ENCODE measurements at regions not wholly inside any gene's neighbourhood (a gene's known extent, or its start where the extent isn't known, plus 50 kb on each side); places are given as distances from the start of the nearest gene placed in this dataset.

DNA sequence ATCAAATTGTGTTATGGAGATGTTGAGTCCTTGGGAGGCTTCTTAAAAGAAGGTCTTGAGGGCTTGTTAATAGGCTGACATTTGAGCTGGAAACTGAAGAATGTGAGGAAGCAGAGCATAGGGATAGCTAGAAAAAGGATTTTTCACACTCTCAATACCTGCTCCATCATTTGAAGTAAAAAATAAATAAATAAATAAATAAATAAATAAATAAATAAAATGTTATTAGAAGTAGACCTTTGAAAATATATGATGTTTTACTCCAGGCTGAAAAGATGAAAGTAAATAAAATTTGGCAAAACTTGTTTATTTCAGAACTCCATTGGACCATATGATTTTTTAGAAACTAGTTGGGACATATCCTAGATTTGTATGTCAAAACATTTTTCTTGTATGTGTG, 1757.8 kb upstream of the TENM3 start:
- no peak for TF ChIP-seq CTCF (IDR thresholded peaks at IDR 0.05; ENCODE audit: insufficient read depth, low read length, poor library complexity, severe bottlenecking)
- no peak overlapping the region for H3K4me3 ChIP-seq (replicated peaks; ENCODE audit: low read depth, low read length)
- H3K36me3 ChIP-seq (ENCODE audit: control insufficient read depth, insufficient read depth, low read length), result no peaks in the 10 kb centered on the region
- no peak for DNase-seq (ENCODE audit: extremely low read depth, insufficient read length)
- H3K27me3 ChIP-seq (replicated peaks; ENCODE audit: control insufficient read depth, insufficient read depth, low read length), result no peaks in the 10 kb centered on the region

DNA sequence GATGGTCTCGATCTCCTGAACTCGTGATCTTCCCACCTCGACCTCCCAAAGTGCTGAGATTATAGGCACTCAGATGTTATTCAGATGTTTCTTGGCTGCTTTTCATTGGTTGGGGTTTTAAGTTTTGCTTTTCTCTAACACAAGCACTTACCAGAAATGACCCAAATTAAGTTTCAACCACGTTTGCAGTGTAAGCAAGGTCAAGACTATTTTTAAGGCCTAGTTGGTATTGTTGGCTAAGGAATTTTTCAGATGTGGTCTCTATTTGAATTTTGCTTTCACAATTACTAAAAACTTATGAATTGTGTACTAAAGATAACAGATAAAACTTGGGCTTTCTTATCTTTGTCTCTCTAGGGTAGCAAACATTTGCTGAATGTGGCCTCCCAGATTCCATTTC, 1756.9 kb upstream of the TENM3 start:
- peak; percentile 1 for DNase-seq (ENCODE audit: extremely low read depth, insufficient read length)
- Histone ChIP-seq H3K36me3 (ENCODE audit: control insufficient read depth, insufficient read depth, low read length) (no peaks in the 10 kb centered on the region), H3K4me3 (replicated peaks; ENCODE audit: low read depth, low read length) (no peak overlapping the region), H3K27me3 (replicated peaks; ENCODE audit: control insufficient read depth, insufficient read depth, low read length) (no peaks in the 10 kb centered on the region)
- no peak for TF ChIP-seq CTCF (IDR thresholded peaks at IDR 0.05; ENCODE audit: insufficient read depth, low read length, poor library complexity, severe bottlenecking)

DNA sequence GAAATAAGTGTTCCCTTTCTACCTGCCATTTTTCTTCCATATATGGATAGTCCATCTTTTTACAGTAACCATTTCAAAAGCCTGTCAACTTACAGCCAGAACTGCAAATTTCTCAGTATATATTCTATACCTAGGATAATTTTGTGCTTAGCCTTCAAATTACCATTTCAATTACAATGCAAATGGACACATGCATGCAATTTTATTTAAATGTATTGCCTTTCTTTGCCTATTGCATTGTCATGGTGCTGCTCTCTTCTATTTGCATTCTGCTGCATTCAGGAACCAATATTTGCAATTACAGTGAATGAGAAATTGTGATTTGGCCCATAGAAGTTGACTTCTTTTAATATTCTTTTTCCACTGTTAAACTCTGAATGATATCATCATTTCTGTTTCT, 1753.4 kb upstream of the TENM3 start:
- DNase-seq (ENCODE audit: extremely low read depth, insufficient read length), result no peak
- Histone ChIP-seq H3K36me3 (ENCODE audit: control insufficient read depth, insufficient read depth, low read length) (no peaks in the 10 kb centered on the region), H3K4me3 (replicated peaks; ENCODE audit: low read depth, low read length) (no peak overlapping the region), H3K27me3 (replicated peaks; ENCODE audit: control insufficient read depth, insufficient read depth, low read length) (no peaks in the 10 kb centered on the region)
- no peak for TF ChIP-seq CTCF (IDR thresholded peaks at IDR 0.05; ENCODE audit: insufficient read depth, low read length, poor library complexity, severe bottlenecking)

- TF ChIP-seq CTCF (IDR thresholded peaks at IDR 0.05; ENCODE audit: insufficient read depth, low read length, poor library complexity, severe bottlenecking), result no peak
- no peaks in the 10 kb centered on the region for H3K36me3 ChIP-seq (ENCODE audit: control insufficient read depth, insufficient read depth, low read length)
Measured at GRCh38 chr4:180491210-180491609, 1752.0 kb upstream of the TENM3 start.

GRCh38 chr4:180493299-180493698, 1749.9 kb upstream of the TENM3 start:
- Histone ChIP-seq H3K4me3 (replicated peaks; ENCODE audit: low read depth, low read length) (no peak overlapping the region), H3K27me3 (replicated peaks; ENCODE audit: control insufficient read depth, insufficient read depth, low read length) (no peaks in the 10 kb centered on the region)
- no peak for DNase-seq (ENCODE audit: extremely low read depth, insufficient read length)

More at GRCh38 chr4:180491210-180491609, 1752.0 kb upstream of the TENM3 start:
- no peaks in the 10 kb centered on the region for H3K27me3 ChIP-seq (replicated peaks; ENCODE audit: control insufficient read depth, insufficient read depth, low read length)
- no peak overlapping the region for H3K4me3 ChIP-seq (replicated peaks; ENCODE audit: low read depth, low read length)
- no peak for DNase-seq (ENCODE audit: extremely low read depth, insufficient read length)

More at GRCh38 chr4:180493299-180493698, 1749.9 kb upstream of the TENM3 start:
- no peak for TF ChIP-seq CTCF (IDR thresholded peaks at IDR 0.05; ENCODE audit: insufficient read depth, low read length, poor library complexity, severe bottlenecking)
- no peaks in the 10 kb centered on the region for H3K36me3 ChIP-seq (ENCODE audit: control insufficient read depth, insufficient read depth, low read length)
